B cell (primary cell): ENCODE measurements at regions not wholly inside any gene's neighbourhood (a gene's known extent, or its start where the extent isn't known, plus 50 kb on each side); places are given as distances from the start of the nearest gene placed in this dataset.

ENCODE experiments used
- ATAC-seq: fragments of 200-7000 bp; cut with Tn5 transposase; one replicate; pipeline ENCODE4 v1.10.0; 2021; ENCODE audit warnings: low read depth, mild to moderate bottlenecking, moderate number of reproducible peaks, moderate library complexity
- CTCF ChIA-PET: fragments of 350-600 bp; sonication (Branson Sonifier 250); formaldehyde crosslinking; loops from one replicate; lab custom pipeline; 2021; ENCODE audit warnings: antibody characterized with exemption, inconsistent platforms; lab: Charles Lee
- POLR2A ChIA-PET: fragments of 350-600 bp; sonication (Branson Sonifier 250); formaldehyde crosslinking; loops from one replicate; lab custom pipeline; 2021; ENCODE audit warnings: antibody characterized with exemption; lab: Charles Lee
- DNase-seq: peaks from one replicate; pipeline ENCODE4 v3.0.0; 2013
- H2AFZ ChIP-seq: 2 replicates; pipeline ENCODE4 v1.6.1; 2012; ENCODE audit warnings: mild to moderate bottlenecking, low read depth, low read length; ENCODE audit not compliant: insufficient read depth, poor library complexity, severe bottlenecking
- H3K27ac ChIP-seq, 2 donors: 1 replicate in 1 of 2; 2 replicates in 1 of 2; pipeline ENCODE4 v1.5.1; 2012 to 2013; ENCODE audit warnings: low read length in 2 of 2, mild to moderate bottlenecking in 2 of 2, moderate library complexity in 1 of 2
- H3K27me3 ChIP-seq, 4 experiments: fragments of 200-600 bp in 1 of 4; sonication (generic) in 1 of 4; replicated peaks in 1 of 4; 1 replicate in 2 of 4; 2 replicates in 2 of 4; pipeline versions ENCODE4 v1.6.1 to v1.7.0; 2013 to 2016; ENCODE audit warnings: low read length in 3 of 4, mild to moderate bottlenecking in 2 of 4, mixed read lengths in 1 of 4, moderate library complexity in 1 of 4; ENCODE audit not compliant: insufficient read depth in 4 of 4, control insufficient read depth in 3 of 4; ENCODE audit errors: control extremely low read depth in 1 of 4
- H3K36me3 ChIP-seq, 2 experiments: replicated peaks in 1 of 2; 1 replicate in 1 of 2; 2 replicates in 1 of 2; pipeline versions ENCODE4 v1.6.1 to v1.7.1; 2013; ENCODE audit warnings: low read length in 1 of 2; ENCODE audit not compliant: insufficient read depth in 2 of 2, control insufficient read depth in 1 of 2; ENCODE audit errors: control extremely low read depth in 1 of 2, extremely low read depth in 1 of 2
- H3K4me1 ChIP-seq, 2 donors: fragments of 200-600 bp in 1 of 2; sonication (generic) in 1 of 2; 1 replicate in 1 of 2; 2 replicates in 1 of 2; pipeline versions ENCODE4 v1.5.1 to v1.6.1; 2013 to 2017; ENCODE audit warnings: low read length in 2 of 2; ENCODE audit not compliant: control insufficient read depth in 2 of 2, insufficient read depth in 2 of 2
- H3K4me2 ChIP-seq: replicated peaks from 2 replicates; pipeline ENCODE3; 2012; ENCODE audit warnings: mild to moderate bottlenecking, low read depth, low read length; ENCODE audit not compliant: poor library complexity, severe bottlenecking
- H3K4me3 ChIP-seq, 5 experiments: fragments of 200-600 bp in 1 of 5; sonication (generic) in 1 of 5; 1 replicate in 3 of 5; 2 replicates in 2 of 5; pipeline versions ENCODE4 v1.5.1 to v1.7.0; 2011 to 2016; ENCODE audit warnings: low read length in 4 of 5, mild to moderate bottlenecking in 4 of 5, low read depth in 2 of 5, control low read depth in 1 of 5, moderate library complexity in 1 of 5; ENCODE audit not compliant: insufficient read depth in 1 of 5; ENCODE audit errors: control extremely low read depth in 1 of 5, extremely low read depth in 1 of 5
- H3K79me2 ChIP-seq: fragments of 200-600 bp; sonication (generic); one replicate; pipeline ENCODE4 v1.6.0; 2016; ENCODE audit warnings: low read length; ENCODE audit not compliant: control insufficient read depth, insufficient read depth
- H3K9ac ChIP-seq: fragments of 200-600 bp; sonication (generic); 2 replicates; pipeline ENCODE4 v1.6.1; 2017; ENCODE audit warnings: mild to moderate bottlenecking, low read length, moderate library complexity
- H3K9me3 ChIP-seq, 3 donors: one replicate each; pipeline versions ENCODE4 v1.6.1 to v1.7.1; 2013; ENCODE audit warnings: low read length in 2 of 3; ENCODE audit not compliant: control insufficient read depth in 2 of 3, insufficient read depth in 1 of 3; ENCODE audit errors: control extremely low read depth in 1 of 3
- H4K20me1 ChIP-seq: 2 replicates; pipeline ENCODE4 v1.6.0; 2012; ENCODE audit warnings: mild to moderate bottlenecking, low read length; ENCODE audit not compliant: insufficient read depth, control insufficient read depth, poor library complexity, severe bottlenecking
- H3K27ac Mint-ChIP-seq: one replicate; pipeline ENCODE4 v1.8.0; 2021; ENCODE audit warnings: mixed read lengths
- H3K27me3 Mint-ChIP-seq: one replicate; pipeline ENCODE4 v1.8.0; 2021; ENCODE audit warnings: mixed read lengths
- H3K4me1 Mint-ChIP-seq: one replicate; pipeline ENCODE4 v1.8.0; 2021; ENCODE audit warnings: mixed read lengths
- H3K4me3 Mint-ChIP-seq: one replicate; pipeline ENCODE4 v1.8.0; 2021; ENCODE audit warnings: mixed read lengths
- H3K9me3 Mint-ChIP-seq: one replicate; pipeline ENCODE4 v1.8.0; 2022; ENCODE audit warnings: mixed read lengths; ENCODE audit not compliant: insufficient read depth
- CTCF ChIP-seq: fragments of 200-600 bp; IDR thresholded peaks from one replicate; pipeline ENCODE4 v1.8.0; 2022; ENCODE audit warnings: antibody characterized with exemption, mild to moderate bottlenecking
- EZH2 ChIP-seq: IDR thresholded peaks from 2 replicates; pipeline ENCODE4 v1.6.1; 2012; ENCODE audit warnings: borderline replicate concordance, low read depth, mild to moderate bottlenecking, moderate library complexity, low read length; ENCODE audit not compliant: insufficient read depth, poor library complexity, severe bottlenecking
- WGBS: methylation state at CpG from one replicate; pipeline ENCODE4 v1.1.5; 2013; ENCODE audit warnings: missing lambda C conversion rate; ENCODE audit not compliant: insufficient coverage; 5-methylcytosine and 5-hydroxymethylcytosine counted together
- intact Hi-C: fragments of 100-400 bp; cut with micrococcal nuclease; formaldehyde crosslinking; loops from one replicate; pipeline ENCODE4 v1.10.0; 2022

DNA sequence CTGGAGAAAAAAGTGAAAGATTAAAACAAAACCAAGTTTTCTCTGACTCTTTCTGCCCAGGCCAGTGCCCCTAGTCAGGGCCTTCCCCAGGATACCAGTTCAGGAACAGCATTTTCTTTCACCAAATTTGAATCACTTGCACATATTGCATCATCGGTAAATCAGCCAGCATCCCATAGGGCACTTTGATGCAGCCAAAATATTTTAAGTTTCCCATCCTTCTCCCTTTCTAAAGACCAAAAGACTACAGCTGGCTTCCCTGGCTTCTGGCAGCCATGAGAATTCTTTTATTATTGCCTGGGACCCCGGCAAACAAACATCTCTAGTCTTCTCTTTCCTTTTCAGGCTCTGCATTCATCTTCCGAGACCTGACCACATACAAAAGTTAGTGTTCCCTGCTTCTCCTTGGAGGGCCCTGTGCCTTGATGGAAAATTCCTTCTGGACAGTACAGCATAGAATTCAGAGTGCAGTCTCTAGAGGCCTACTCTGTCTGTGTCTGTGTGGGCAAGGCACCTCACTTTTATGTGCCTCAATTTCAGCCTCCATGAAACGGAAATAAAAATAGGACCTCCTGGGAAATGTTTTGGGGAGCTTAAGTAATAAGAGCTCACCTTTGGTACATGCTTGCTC is 348.0 kb downstream of the VPS13C start:
- POLR2A ChIA-PET = no interaction called here
- no peak for ATAC-seq
- intact Hi-C loops = no loop called here
- no peak for TF ChIP-seq CTCF
- Mint-ChIP-seq H3K4me3 (no peak overlapping the region), H3K9me3 (no peaks in the 10 kb centered on the region), H3K27ac (no peak overlapping the region), H3K4me1 (no peaks in the 10 kb centered on the region), H3K27me3 (no peaks in the 10 kb centered on the region)
- Histone ChIP-seq H3K4me1 (no peaks in the 10 kb centered on the region), H2AFZ (no peak overlapping the region), H3K9me3 (no peaks in the 10 kb centered on the region), H3K27me3 (no peaks in the 10 kb centered on the region), H3K79me2 (no peaks in the 10 kb centered on the region), H3K36me3 (no peaks in the 10 kb centered on the region), H3K9ac (no peak overlapping the region), H4K20me1 (no peaks in the 10 kb centered on the region), H3K4me3 (no peak overlapping the region), H3K27ac (no peak overlapping the region), H3K4me2 (no peak overlapping the region)
- CTCF ChIA-PET = no interaction called here
- WGBS = 100% methylated on average over 1 of the region's 4 CpGs
- no peak for DNase-seq

GRCh38 chr15:61702224-61703020 is 357.8 kb downstream of the VPS13C start:
- CTCF ChIA-PET = no interaction called here
- DNase-seq (no peak), ATAC-seq (no peak)
- Histone ChIP-seq H3K4me3 (no peak overlapping the region), H2AFZ (no peak overlapping the region), H3K79me2 (no peaks in the 10 kb centered on the region), H3K9me3 (peaks cover 0 to 4% (median 0%) of the 10 kb centered on the region in 3 donors), H3K27ac (no peak overlapping the region), H4K20me1 (no peaks in the 10 kb centered on the region), H3K36me3 (no peaks in the 10 kb centered on the region), H3K27me3 (no peaks in the 10 kb centered on the region), H3K4me2 (no peak overlapping the region), H3K4me1 (no peaks in the 10 kb centered on the region), H3K9ac (no peak overlapping the region)
- 78% methylated on average over 2 of the region's 3 CpGs for WGBS
- intact Hi-C loops = no loop called here
- no peaks in the 10 kb centered on the region for H3K9me3 Mint-ChIP-seq
- no peak for TF ChIP-seq EZH2
- no peak for TF ChIP-seq CTCF
- POLR2A ChIA-PET = no interaction called here
- H3K4me3 Mint-ChIP-seq = no peak overlapping the region
- peaks cover 18% of the 10 kb centered on the region for H3K27me3 Mint-ChIP-seq
- no peak overlapping the region for H3K27ac Mint-ChIP-seq
- no peaks in the 10 kb centered on the region for H3K4me1 Mint-ChIP-seq
